Bronchial epithelial cell (primary cell): ENCODE measurements at regions not wholly inside any gene's neighbourhood (a gene's known extent, or its start where the extent isn't known, plus 50 kb on each side); places are given as distances from the start of the nearest gene placed in this dataset.

ENCODE experiments used
- DNase-seq: peaks from one replicate; pipeline ENCODE4 v3.0.0-alpha.2; 2010; ENCODE audit warnings: low read depth
- FAIRE-seq: peaks from 2 replicates; lab custom pipeline; 2011; peaks lifted over from hg19 to GRCh38; lab: Jason Lieb, UNC
- H3K27me3 ChIP-seq: 2 replicates; pipeline ENCODE4 v1.5.1; 2011; ENCODE audit warnings: low read length; ENCODE audit not compliant: control insufficient read depth, insufficient read depth
- H3K36me3 ChIP-seq: 2 replicates; pipeline ENCODE4 v1.5.1; 2011; ENCODE audit warnings: low read length; ENCODE audit not compliant: control insufficient read depth, insufficient read depth
- H3K4me3 ChIP-seq: 2 replicates; pipeline ENCODE4 v1.5.1; 2011; ENCODE audit warnings: mild to moderate bottlenecking, low read depth, low read length, control low read depth
- TF ChIP-seq, protein P1 (sequence below): IDR thresholded peaks from 2 replicates; pipeline ENCODE4 v1.5.1; 2011; ENCODE audit warnings: mild to moderate bottlenecking, moderate library complexity, low read length, control low read depth, inconsistent platforms; ENCODE audit not compliant: insufficient read depth, severe bottlenecking

DNA sequence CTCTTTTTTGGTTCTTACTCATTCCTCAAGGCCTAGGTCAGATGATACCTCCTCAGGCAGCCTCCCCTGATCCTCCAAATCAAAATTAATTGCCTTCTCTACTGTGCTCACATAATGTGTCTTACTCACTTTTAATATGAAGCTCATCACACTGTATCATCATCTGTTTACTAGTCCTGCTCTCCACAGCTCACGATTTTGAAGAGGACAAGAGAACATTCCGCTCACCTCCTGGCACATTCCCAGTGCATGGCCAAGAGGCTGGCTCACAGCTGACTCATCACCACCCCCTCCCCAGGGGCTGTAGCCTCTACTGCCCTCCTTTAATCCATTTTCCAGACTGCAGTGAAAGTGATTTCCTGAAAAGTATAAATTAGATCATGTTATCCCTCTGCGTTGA is 133.1 kb downstream of the ALDH8A1 start:
- Histone ChIP-seq H3K4me3 (no peak overlapping the region), H3K27me3 (no peaks in the 10 kb centered on the region), H3K36me3 (no peaks in the 10 kb centered on the region)
- TF ChIP-seq, protein P1, sequence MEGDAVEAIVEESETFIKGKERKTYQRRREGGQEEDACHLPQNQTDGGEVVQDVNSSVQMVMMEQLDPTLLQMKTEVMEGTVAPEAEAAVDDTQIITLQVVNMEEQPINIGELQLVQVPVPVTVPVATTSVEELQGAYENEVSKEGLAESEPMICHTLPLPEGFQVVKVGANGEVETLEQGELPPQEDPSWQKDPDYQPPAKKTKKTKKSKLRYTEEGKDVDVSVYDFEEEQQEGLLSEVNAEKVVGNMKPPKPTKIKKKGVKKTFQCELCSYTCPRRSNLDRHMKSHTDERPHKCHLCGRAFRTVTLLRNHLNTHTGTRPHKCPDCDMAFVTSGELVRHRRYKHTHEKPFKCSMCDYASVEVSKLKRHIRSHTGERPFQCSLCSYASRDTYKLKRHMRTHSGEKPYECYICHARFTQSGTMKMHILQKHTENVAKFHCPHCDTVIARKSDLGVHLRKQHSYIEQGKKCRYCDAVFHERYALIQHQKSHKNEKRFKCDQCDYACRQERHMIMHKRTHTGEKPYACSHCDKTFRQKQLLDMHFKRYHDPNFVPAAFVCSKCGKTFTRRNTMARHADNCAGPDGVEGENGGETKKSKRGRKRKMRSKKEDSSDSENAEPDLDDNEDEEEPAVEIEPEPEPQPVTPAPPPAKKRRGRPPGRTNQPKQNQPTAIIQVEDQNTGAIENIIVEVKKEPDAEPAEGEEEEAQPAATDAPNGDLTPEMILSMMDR: no peak
- DNase-seq (no peak), FAIRE-seq (no peak)

DNA sequence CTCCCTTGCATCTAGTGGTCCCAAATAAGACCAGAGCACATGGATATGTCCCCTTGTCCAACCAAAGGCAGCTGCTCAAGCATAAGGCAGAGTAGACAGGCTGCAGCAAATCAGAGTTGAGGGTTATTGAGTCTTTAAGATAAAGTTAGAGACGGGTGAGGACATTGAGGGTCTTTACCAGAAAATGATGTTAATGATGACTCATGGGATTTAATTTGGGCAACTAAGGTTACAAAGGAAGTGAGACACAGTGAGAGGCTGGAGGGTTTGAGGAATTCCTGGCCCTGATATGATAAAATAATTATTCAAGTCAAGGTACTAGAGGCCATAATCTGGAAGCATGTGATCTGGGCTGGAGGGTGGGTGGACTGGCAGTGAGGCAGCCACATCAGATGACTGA is 133.6 kb downstream of the ALDH8A1 start:
- DNase-seq (no peak), FAIRE-seq (no peak)
- Histone ChIP-seq H3K36me3 (no peaks in the 10 kb centered on the region), H3K27me3 (no peaks in the 10 kb centered on the region), H3K4me3 (no peak overlapping the region)
- TF ChIP-seq, protein P1: no peak

GRCh38 chr6:134814076-134814695 is 135.7 kb downstream of the ALDH8A1 start:
- TF ChIP-seq, protein P1: no peak
- FAIRE-seq (no peak), DNase-seq (peak; percentile 68)
- Histone ChIP-seq H3K27me3 (no peaks in the 10 kb centered on the region), H3K4me3 (no peak overlapping the region), H3K36me3 (no peaks in the 10 kb centered on the region)

DNA sequence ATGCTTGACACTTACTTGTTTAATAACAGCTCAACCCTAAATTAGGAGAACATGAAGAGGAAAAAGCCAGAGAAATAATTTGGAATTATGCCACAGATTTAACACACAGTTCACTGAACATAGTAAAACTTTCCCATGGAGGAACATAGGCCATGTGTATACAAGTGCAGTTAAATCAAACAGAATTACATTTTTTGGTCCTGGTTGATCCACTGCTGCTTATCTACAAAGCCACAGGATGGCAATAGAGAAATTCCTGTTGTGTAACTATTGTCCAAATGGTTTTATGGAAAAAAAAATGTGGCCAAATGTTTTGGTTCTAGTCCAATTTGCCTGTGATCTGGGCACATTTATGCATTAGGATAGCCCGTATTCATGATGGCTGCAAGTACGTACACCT is 136.8 kb downstream of the ALDH8A1 start:
- no peak overlapping the region for H3K4me3 ChIP-seq
- FAIRE-seq (no peak), DNase-seq (no peak)
- TF ChIP-seq, protein P1: no peak
- H3K36me3 ChIP-seq: no peaks in the 10 kb centered on the region
- no peaks in the 10 kb centered on the region for H3K27me3 ChIP-seq

GRCh38 chr6:134810402-134810801 is 139.5 kb downstream of the ALDH8A1 start:
- Histone ChIP-seq H3K4me3 (no peak overlapping the region), H3K36me3 (no peaks in the 10 kb centered on the region), H3K27me3 (peaks cover 5% of the 10 kb centered on the region)
- no peak for FAIRE-seq
- no peak for DNase-seq
- TF ChIP-seq, protein P1: no peak

DNA sequence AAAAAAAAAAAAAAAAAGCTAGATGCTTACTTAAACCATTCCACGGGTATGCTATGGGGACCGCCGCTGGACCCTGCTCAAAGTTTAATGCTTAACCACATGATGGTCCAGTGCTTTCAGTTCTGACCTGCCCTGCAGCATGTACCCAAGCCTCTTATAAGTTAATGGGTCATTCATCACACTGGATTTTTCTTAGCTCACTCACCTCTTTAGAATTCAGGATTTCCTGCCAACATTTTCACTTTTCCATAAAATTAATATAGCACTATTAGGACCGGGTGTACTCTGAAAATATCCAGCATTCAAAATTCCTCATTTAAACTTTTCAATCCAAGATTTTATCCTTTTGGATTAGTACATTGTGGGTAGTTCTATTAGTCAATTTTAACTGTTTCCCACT is 140.8 kb downstream of the ALDH8A1 start:
- TF ChIP-seq, protein P1: no peak
- DNase-seq (no peak), FAIRE-seq (no peak)
- H3K27me3 ChIP-seq: peaks cover 8% of the 10 kb centered on the region
- no peak overlapping the region for H3K4me3 ChIP-seq
- H3K36me3 ChIP-seq: no peaks in the 10 kb centered on the region
